GM12878 (cell line): ENCODE measurements at regions not wholly inside any gene's neighbourhood (a gene's known extent, or its start where the extent isn't known, plus 50 kb on each side); places are given as distances from the start of the nearest gene placed in this dataset.

ENCODE experiments used
- ATAC-seq: fragments of 200-7000 bp; cut with Tn5 transposase; 3 replicates; pipeline ENCODE4 v1.9.1; 2020; ENCODE audit warnings: mild to moderate bottlenecking, moderate library complexity
- BruUV-seq: library from RNA; stranded (reverse); fragments of 400-500 nt; replicated peaks from 2 replicates; lab custom pipeline; 2021; lab: Mats Ljungman, UMichigan
- CTCF ChIA-PET: fragments of 300-600 bp; sonication (Branson Sonifier 250); formaldehyde crosslinking; extraction: SDS; loops from one replicate; lab custom pipeline; 2021; ENCODE audit warnings: inconsistent platforms; lab: Yijun Ruan, JAX
- POLR2A ChIA-PET: fragments of 350-600 bp; formaldehyde crosslinking; extraction: SDS; loops from one replicate; lab custom pipeline; 2021; ENCODE audit warnings: inconsistent platforms; lab: Charles Lee
- RAD21 ChIA-PET: fragments of 300-600 bp; sonication (Branson Sonifier 250); formaldehyde crosslinking; loops from one replicate; lab custom pipeline; 2023; ENCODE audit warnings: antibody characterized with exemption; ENCODE audit not compliant: unreplicated experiment; lab: Charles Lee
- SMC1A ChIA-PET: fragments of 300-600 bp; sonication (Branson Sonifier 250); formaldehyde crosslinking; loops from one replicate; lab custom pipeline; 2023; ENCODE audit not compliant: unreplicated experiment, uncharacterized antibody; lab: Charles Lee
- DNase-seq: peaks from one replicate; pipeline ENCODE4 v3.0.0-alpha.2; 2011; ENCODE audit warnings: low read depth, low spot score
- FAIRE-seq: peaks from 3 replicates; lab custom pipeline; 2011; peaks lifted over from hg19 to GRCh38; lab: Jason Lieb, UNC
- H2AFZ ChIP-seq: 2 replicates; pipeline ENCODE4 v1.6.0; 2011; ENCODE audit warnings: low read depth, low read length, control low read depth; ENCODE audit not compliant: control insufficient read depth
- H3K27ac ChIP-seq: 2 replicates; pipeline ENCODE4 v1.5.1; 2011; ENCODE audit warnings: control low read depth; ENCODE audit not compliant: control insufficient read depth, insufficient read depth
- H3K27me3 ChIP-seq, 2 experiments: replicated peaks in 1 of 2; 2 replicates each; pipeline versions ENCODE4 v1.6.0 to v1.6.1; 2011; ENCODE audit warnings: low read length in 1 of 2; ENCODE audit not compliant: control insufficient read depth in 2 of 2, insufficient read depth in 2 of 2
- H3K36me3 ChIP-seq, 2 experiments: 2 replicates each; pipeline ENCODE4 v1.5.1; 2011; ENCODE audit warnings: low read length in 1 of 2; ENCODE audit not compliant: control insufficient read depth in 2 of 2, insufficient read depth in 2 of 2
- H3K4me1 ChIP-seq: 2 replicates; pipeline ENCODE4 v1.6.1; 2011; ENCODE audit warnings: mild to moderate bottlenecking, low read length, moderate library complexity, mixed read lengths; ENCODE audit not compliant: control insufficient read depth, insufficient read depth
- H3K4me2 ChIP-seq: 2 replicates; pipeline ENCODE4 v1.6.0; 2011; ENCODE audit warnings: control low read depth; ENCODE audit not compliant: control insufficient read depth, insufficient read depth
- H3K4me3 ChIP-seq: fragments of 200-600 bp; sonication (generic); 2 replicates; pipeline ENCODE4 v1.5.1; 2016
- H3K79me2 ChIP-seq: 2 replicates; pipeline ENCODE4 v1.6.0; 2011; ENCODE audit warnings: low read length; ENCODE audit not compliant: control insufficient read depth, insufficient read depth
- H3K9ac ChIP-seq: 2 replicates; pipeline ENCODE4 v1.8.0; 2011; ENCODE audit warnings: low read length, control low read depth, mixed read lengths; ENCODE audit not compliant: control insufficient read depth, insufficient read depth
- H3K9me3 ChIP-seq: replicated peaks from 3 replicates; pipeline ENCODE4 v1.5.1; 2011; ENCODE audit warnings: mild to moderate bottlenecking, low read length; ENCODE audit not compliant: control insufficient read depth, insufficient read depth
- H4K20me1 ChIP-seq: 2 replicates; pipeline ENCODE4 v1.6.0; 2011; ENCODE audit not compliant: control insufficient read depth, insufficient read depth
- E4F1 ChIP-seq: fragments of 450-650 bp; IDR thresholded peaks from 2 replicates; pipeline ENCODE4 v1.6.1; 2018; ENCODE audit warnings: borderline replicate concordance, mild to moderate bottlenecking; ENCODE audit not compliant: partially characterized antibody
- KLF5 ChIP-seq: fragments of 450-650 bp; IDR thresholded peaks from 2 replicates; pipeline ENCODE4 v1.6.1; 2014; ENCODE audit warnings: mild to moderate bottlenecking; ENCODE audit not compliant: partially characterized antibody
- ZBTB40 ChIP-seq: fragments of 450-650 bp; IDR thresholded peaks from 2 replicates; pipeline ENCODE4 v1.6.1; 2016; ENCODE audit warnings: mild to moderate bottlenecking, moderate library complexity, borderline replicate concordance
- WGBS: methylation state at CpG from one replicate; pipeline ENCODE4 v1.1.6; 2016; ENCODE audit warnings: low lambda C conversion rate; ENCODE audit not compliant: insufficient replicate concordance, insufficient coverage; ENCODE audit errors: missing lambda C conversion rate; 5-methylcytosine and 5-hydroxymethylcytosine counted together
- in situ Hi-C: fragments of 300-500 bp; cut with MboI; formaldehyde crosslinking; loops from 9 replicates; pipeline ENCODE4 v1.14.3; 2018; ENCODE audit warnings: mixed read lengths
- intact Hi-C: fragments of 100-400 bp; cut with micrococcal nuclease; formaldehyde crosslinking; loops from one replicate; pipeline ENCODE4 v1.14.2; 2022; ENCODE audit not compliant: unreplicated experiment

GRCh38 chr1:185645162-185645640 is 89.0 kb upstream of the HMCN1 start:
- no TSS peak for BruUV-seq
- TF ChIP-seq E4F1 = no peak
- TF ChIP-seq KLF5 = no peak
- no peak for TF ChIP-seq ZBTB40
- in situ Hi-C loops (no loop called here), intact Hi-C loops (no loop called here)
- no peak overlapping the region for H2AFZ ChIP-seq
- H3K9me3 ChIP-seq = peaks cover 2% of the 10 kb centered on the region; the same call in 1 of the 3 replicates
- no peak overlapping the region for H3K9ac ChIP-seq
- ChIA-PET SMC1A (interaction anchor here (0.9 to 1.7 kb wide), 3 partner anchors 10 to 475 kb away, joined by 3 to 6 read pairs (median 4); no protein-coding TSS in a partner anchor), POLR2A (no interaction called here), CTCF (no interaction called here), RAD21 (no interaction called here)
- no peaks in the 10 kb centered on the region for H4K20me1 ChIP-seq
- 97% methylated on average over 2 of the region's 2 CpGs for WGBS
- H3K4me3 ChIP-seq = no peak overlapping the region
- no peak overlapping the region for H3K4me2 ChIP-seq
- ATAC-seq (no peak), DNase-seq (no peak), FAIRE-seq (no peak)
- no peaks in the 10 kb centered on the region for H3K27me3 ChIP-seq
- H3K4me1 ChIP-seq = no peaks in the 10 kb centered on the region
- H3K79me2 ChIP-seq = no peaks in the 10 kb centered on the region
- no peaks in the 10 kb centered on the region for H3K36me3 ChIP-seq
- H3K27ac ChIP-seq = no peak overlapping the region
